B cell (primary cell): ENCODE measurements at regions not wholly inside any gene's neighbourhood (a gene's known extent, or its start where the extent isn't known, plus 50 kb on each side); places are given as distances from the start of the nearest gene placed in this dataset.

Experiments used
- ATAC-seq: fragments of 200-7000 bp; cut with Tn5 transposase; one replicate; pipeline ENCODE4 v1.10.0; 2021; ENCODE audit warnings: low read depth, mild to moderate bottlenecking, moderate number of reproducible peaks, moderate library complexity
- CTCF ChIA-PET: fragments of 350-600 bp; sonication (Branson Sonifier 250); formaldehyde crosslinking; loops from one replicate; lab custom pipeline; 2021; ENCODE audit warnings: antibody characterized with exemption, inconsistent platforms; lab: Charles Lee
- POLR2A ChIA-PET: fragments of 350-600 bp; sonication (Branson Sonifier 250); formaldehyde crosslinking; loops from one replicate; lab custom pipeline; 2021; ENCODE audit warnings: antibody characterized with exemption; lab: Charles Lee
- DNase-seq: peaks from one replicate; pipeline ENCODE4 v3.0.0; 2013
- H2AFZ ChIP-seq: 2 replicates; pipeline ENCODE4 v1.6.1; 2012; ENCODE audit warnings: mild to moderate bottlenecking, low read depth, low read length; ENCODE audit not compliant: insufficient read depth, poor library complexity, severe bottlenecking
- H3K27ac ChIP-seq, 2 donors: 1 replicate in 1 of 2; 2 replicates in 1 of 2; pipeline ENCODE4 v1.5.1; 2012 to 2013; ENCODE audit warnings: low read length in 2 of 2, mild to moderate bottlenecking in 2 of 2, moderate library complexity in 1 of 2
- H3K27me3 ChIP-seq, 4 experiments: fragments of 200-600 bp in 1 of 4; sonication (generic) in 1 of 4; replicated peaks in 1 of 4; 1 replicate in 2 of 4; 2 replicates in 2 of 4; pipeline versions ENCODE4 v1.6.1 to v1.7.0; 2013 to 2016; ENCODE audit warnings: low read length in 3 of 4, mild to moderate bottlenecking in 2 of 4, mixed read lengths in 1 of 4, moderate library complexity in 1 of 4; ENCODE audit not compliant: insufficient read depth in 4 of 4, control insufficient read depth in 3 of 4; ENCODE audit errors: control extremely low read depth in 1 of 4
- H3K36me3 ChIP-seq, 2 experiments: replicated peaks in 1 of 2; 1 replicate in 1 of 2; 2 replicates in 1 of 2; pipeline versions ENCODE4 v1.6.1 to v1.7.1; 2013; ENCODE audit warnings: low read length in 1 of 2; ENCODE audit not compliant: insufficient read depth in 2 of 2, control insufficient read depth in 1 of 2; ENCODE audit errors: control extremely low read depth in 1 of 2, extremely low read depth in 1 of 2
- H3K4me1 ChIP-seq, 2 donors: fragments of 200-600 bp in 1 of 2; sonication (generic) in 1 of 2; 1 replicate in 1 of 2; 2 replicates in 1 of 2; pipeline versions ENCODE4 v1.5.1 to v1.6.1; 2013 to 2017; ENCODE audit warnings: low read length in 2 of 2; ENCODE audit not compliant: control insufficient read depth in 2 of 2, insufficient read depth in 2 of 2
- H3K4me2 ChIP-seq: replicated peaks from 2 replicates; pipeline ENCODE3; 2012; ENCODE audit warnings: mild to moderate bottlenecking, low read depth, low read length; ENCODE audit not compliant: poor library complexity, severe bottlenecking
- H3K4me3 ChIP-seq, 5 experiments: fragments of 200-600 bp in 1 of 5; sonication (generic) in 1 of 5; 1 replicate in 3 of 5; 2 replicates in 2 of 5; pipeline versions ENCODE4 v1.5.1 to v1.7.0; 2011 to 2016; ENCODE audit warnings: low read length in 4 of 5, mild to moderate bottlenecking in 4 of 5, low read depth in 2 of 5, control low read depth in 1 of 5, moderate library complexity in 1 of 5; ENCODE audit not compliant: insufficient read depth in 1 of 5; ENCODE audit errors: control extremely low read depth in 1 of 5, extremely low read depth in 1 of 5
- H3K79me2 ChIP-seq: fragments of 200-600 bp; sonication (generic); one replicate; pipeline ENCODE4 v1.6.0; 2016; ENCODE audit warnings: low read length; ENCODE audit not compliant: control insufficient read depth, insufficient read depth
- H3K9ac ChIP-seq: fragments of 200-600 bp; sonication (generic); 2 replicates; pipeline ENCODE4 v1.6.1; 2017; ENCODE audit warnings: mild to moderate bottlenecking, low read length, moderate library complexity
- H3K9me3 ChIP-seq, 3 donors: one replicate each; pipeline versions ENCODE4 v1.6.1 to v1.7.1; 2013; ENCODE audit warnings: low read length in 2 of 3; ENCODE audit not compliant: control insufficient read depth in 2 of 3, insufficient read depth in 1 of 3; ENCODE audit errors: control extremely low read depth in 1 of 3
- H4K20me1 ChIP-seq: 2 replicates; pipeline ENCODE4 v1.6.0; 2012; ENCODE audit warnings: mild to moderate bottlenecking, low read length; ENCODE audit not compliant: insufficient read depth, control insufficient read depth, poor library complexity, severe bottlenecking
- H3K27ac Mint-ChIP-seq: one replicate; pipeline ENCODE4 v1.8.0; 2021; ENCODE audit warnings: mixed read lengths
- H3K27me3 Mint-ChIP-seq: one replicate; pipeline ENCODE4 v1.8.0; 2021; ENCODE audit warnings: mixed read lengths
- H3K4me1 Mint-ChIP-seq: one replicate; pipeline ENCODE4 v1.8.0; 2021; ENCODE audit warnings: mixed read lengths
- H3K4me3 Mint-ChIP-seq: one replicate; pipeline ENCODE4 v1.8.0; 2021; ENCODE audit warnings: mixed read lengths
- H3K9me3 Mint-ChIP-seq: one replicate; pipeline ENCODE4 v1.8.0; 2022; ENCODE audit warnings: mixed read lengths; ENCODE audit not compliant: insufficient read depth
- EZH2 ChIP-seq: IDR thresholded peaks from 2 replicates; pipeline ENCODE4 v1.6.1; 2012; ENCODE audit warnings: borderline replicate concordance, low read depth, mild to moderate bottlenecking, moderate library complexity, low read length; ENCODE audit not compliant: insufficient read depth, poor library complexity, severe bottlenecking
- WGBS: methylation state at CpG from one replicate; pipeline ENCODE4 v1.1.5; 2013; ENCODE audit warnings: missing lambda C conversion rate; ENCODE audit not compliant: insufficient coverage; 5-methylcytosine and 5-hydroxymethylcytosine counted together
- intact Hi-C: fragments of 100-400 bp; cut with micrococcal nuclease; formaldehyde crosslinking; loops from one replicate; pipeline ENCODE4 v1.10.0; 2022
- TF ChIP-seq, protein P1 (sequence below): fragments of 200-600 bp; IDR thresholded peaks from one replicate; pipeline ENCODE4 v1.8.0; 2022; ENCODE audit warnings: antibody characterized with exemption, mild to moderate bottlenecking

DNA sequence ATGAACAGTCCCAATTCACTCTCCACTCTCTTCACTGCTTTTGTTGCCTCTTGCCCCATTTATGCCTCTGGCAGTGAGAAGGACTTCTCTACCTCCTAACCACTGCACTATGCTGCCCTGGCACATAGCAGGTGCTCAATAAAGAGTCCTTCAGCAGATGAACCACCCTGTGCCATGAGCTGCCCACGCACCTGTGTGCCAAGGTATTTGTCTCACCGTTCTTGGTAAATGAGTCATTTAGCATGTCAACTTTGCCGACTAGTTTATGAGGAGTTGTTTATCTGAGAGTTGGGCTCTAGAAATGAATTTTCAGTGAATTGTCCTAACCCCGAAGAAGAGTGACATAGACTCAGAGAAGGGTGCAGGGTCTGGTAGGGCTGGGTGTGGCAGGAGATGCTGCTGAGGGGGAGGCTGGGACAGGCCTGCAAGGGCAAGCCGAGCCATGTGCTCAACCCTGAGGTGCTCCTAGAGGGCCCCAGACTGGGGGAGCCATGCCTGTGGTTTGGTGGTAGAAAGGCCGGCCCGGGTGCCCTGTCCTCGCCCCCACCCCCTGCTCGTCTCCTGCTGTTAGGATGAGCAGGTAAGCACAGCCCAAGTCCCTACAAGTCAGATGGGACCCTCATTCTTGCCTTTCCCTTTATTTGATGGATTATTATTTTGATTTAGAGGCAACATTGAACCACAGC is 654.5 kb downstream of the MATN1 start:
- no peak overlapping the region for H3K4me3 Mint-ChIP-seq
- H3K4me3 ChIP-seq: no peak overlapping the region
- intact Hi-C loops: no loop called here
- CTCF ChIA-PET: no interaction called here
- TF ChIP-seq, protein P1, sequence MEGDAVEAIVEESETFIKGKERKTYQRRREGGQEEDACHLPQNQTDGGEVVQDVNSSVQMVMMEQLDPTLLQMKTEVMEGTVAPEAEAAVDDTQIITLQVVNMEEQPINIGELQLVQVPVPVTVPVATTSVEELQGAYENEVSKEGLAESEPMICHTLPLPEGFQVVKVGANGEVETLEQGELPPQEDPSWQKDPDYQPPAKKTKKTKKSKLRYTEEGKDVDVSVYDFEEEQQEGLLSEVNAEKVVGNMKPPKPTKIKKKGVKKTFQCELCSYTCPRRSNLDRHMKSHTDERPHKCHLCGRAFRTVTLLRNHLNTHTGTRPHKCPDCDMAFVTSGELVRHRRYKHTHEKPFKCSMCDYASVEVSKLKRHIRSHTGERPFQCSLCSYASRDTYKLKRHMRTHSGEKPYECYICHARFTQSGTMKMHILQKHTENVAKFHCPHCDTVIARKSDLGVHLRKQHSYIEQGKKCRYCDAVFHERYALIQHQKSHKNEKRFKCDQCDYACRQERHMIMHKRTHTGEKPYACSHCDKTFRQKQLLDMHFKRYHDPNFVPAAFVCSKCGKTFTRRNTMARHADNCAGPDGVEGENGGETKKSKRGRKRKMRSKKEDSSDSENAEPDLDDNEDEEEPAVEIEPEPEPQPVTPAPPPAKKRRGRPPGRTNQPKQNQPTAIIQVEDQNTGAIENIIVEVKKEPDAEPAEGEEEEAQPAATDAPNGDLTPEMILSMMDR: no peak
- no peak for TF ChIP-seq EZH2
- no peak overlapping the region for H3K27ac ChIP-seq
- no peak overlapping the region for H3K27ac Mint-ChIP-seq
- no peaks in the 10 kb centered on the region for H3K4me1 ChIP-seq
- H3K9me3 ChIP-seq: no peaks in the 10 kb centered on the region
- 98% methylated on average over 8 of the region's 9 CpGs for WGBS
- H3K27me3 Mint-ChIP-seq: peaks cover 15% of the 10 kb centered on the region
- no peak overlapping the region for H3K9ac ChIP-seq
- no peaks in the 10 kb centered on the region for H4K20me1 ChIP-seq
- no peaks in the 10 kb centered on the region for H3K9me3 Mint-ChIP-seq
- DNase-seq (no peak), ATAC-seq (no peak)
- H2AFZ ChIP-seq: no peak overlapping the region
- no peaks in the 10 kb centered on the region for H3K4me1 Mint-ChIP-seq
- POLR2A ChIA-PET: no interaction called here
- H3K27me3 ChIP-seq: no peaks in the 10 kb centered on the region
- no peak overlapping the region for H3K4me2 ChIP-seq
- no peaks in the 10 kb centered on the region for H3K79me2 ChIP-seq
- no peaks in the 10 kb centered on the region for H3K36me3 ChIP-seq

- Mint-ChIP-seq H3K4me3 (no peak overlapping the region), H3K4me1 (no peaks in the 10 kb centered on the region), H3K27me3 (peaks cover 3% of the 10 kb centered on the region), H3K9me3 (no peaks in the 10 kb centered on the region), H3K27ac (no peak overlapping the region)
- Histone ChIP-seq H3K36me3 (no peaks in the 10 kb centered on the region), H3K9ac (no peak overlapping the region), H3K4me3 (no peak overlapping the region), H3K4me2 (no peak overlapping the region), H3K27ac (no peak overlapping the region), H3K4me1 (no peaks in the 10 kb centered on the region), H3K79me2 (no peaks in the 10 kb centered on the region), H3K27me3 (no peaks in the 10 kb centered on the region), H2AFZ (no peak overlapping the region), H3K9me3 (no peaks in the 10 kb centered on the region), H4K20me1 (no peaks in the 10 kb centered on the region)
- intact Hi-C loops: no loop called here
- ATAC-seq: no peak
- ChIA-PET POLR2A (no interaction called here), CTCF (no interaction called here)
- WGBS: 88% methylated on average over 1 of the region's 2 CpGs
- no peak for DNase-seq
- no peak for TF ChIP-seq EZH2
- TF ChIP-seq, protein P1: no peak
Measured at GRCh38 chr1:30064547-30064946, 658.8 kb downstream of the MATN1 start.
